KBM-7 (cell line): ENCODE measurements at regions not wholly inside any gene's neighbourhood (a gene's known extent, or its start where the extent isn't known, plus 50 kb on each side); places are given as distances from the start of the nearest gene placed in this dataset.

ENCODE experiments used
- DNase-seq: peaks from one replicate; pipeline ENCODE4 v3.0.0-alpha.2; 2015
- in situ Hi-C: fragments of 300-500 bp; cut with MboI; formaldehyde crosslinking; loops from 2 replicates; pipeline ENCODE4 v1.14.3; 2020; ENCODE audit warnings: low sequenced_read_pairs, low pct_unique_long_range_greater_than_20kb, mixed read lengths

- in situ Hi-C loops: no loop called here
- no peak for DNase-seq
Measured at GRCh38 chr6:138600726-138601125, 101.4 kb upstream of the NHSL1 start.

DNA sequence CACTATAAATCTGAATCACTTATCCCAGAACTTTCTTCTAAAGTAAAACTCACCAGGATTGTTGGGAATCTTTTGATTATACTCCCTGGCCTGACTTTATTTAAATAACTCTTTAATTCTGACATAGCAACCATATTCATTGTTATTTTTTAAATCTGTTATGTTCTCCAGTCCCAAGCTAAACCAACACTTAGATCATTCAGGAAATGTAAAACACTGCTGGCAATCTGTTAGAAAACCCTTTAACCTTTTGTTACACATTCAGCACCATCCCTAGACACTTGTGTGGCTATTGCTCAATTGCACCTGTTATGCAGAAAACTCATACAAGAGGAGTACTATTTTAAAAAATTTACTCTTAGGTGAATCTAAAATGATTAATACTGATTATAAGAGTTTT is 101.8 kb upstream of the NHSL1 start:
- DNase-seq: no peak
- in situ Hi-C loops: no loop called here

- no peak for DNase-seq
- in situ Hi-C loops: no loop called here
Measured at GRCh38 chr6:138605958-138606357, 106.7 kb upstream of the NHSL1 start.

GRCh38 chr6:138607478-138608433 is 108.5 kb upstream of the NHSL1 start:
- in situ Hi-C loops: no loop called here
- DNase-seq: no peak

- in situ Hi-C loops: no loop called here
Measured at GRCh38 chr6:138608896-138609295, 109.6 kb upstream of the NHSL1 start.

GRCh38 chr6:138609801-138610430 is 110.6 kb upstream of the NHSL1 start:
- in situ Hi-C loops: no loop called here

More at GRCh38 chr6:138608896-138609295, 109.6 kb upstream of the NHSL1 start:
- no peak for DNase-seq

DNA sequence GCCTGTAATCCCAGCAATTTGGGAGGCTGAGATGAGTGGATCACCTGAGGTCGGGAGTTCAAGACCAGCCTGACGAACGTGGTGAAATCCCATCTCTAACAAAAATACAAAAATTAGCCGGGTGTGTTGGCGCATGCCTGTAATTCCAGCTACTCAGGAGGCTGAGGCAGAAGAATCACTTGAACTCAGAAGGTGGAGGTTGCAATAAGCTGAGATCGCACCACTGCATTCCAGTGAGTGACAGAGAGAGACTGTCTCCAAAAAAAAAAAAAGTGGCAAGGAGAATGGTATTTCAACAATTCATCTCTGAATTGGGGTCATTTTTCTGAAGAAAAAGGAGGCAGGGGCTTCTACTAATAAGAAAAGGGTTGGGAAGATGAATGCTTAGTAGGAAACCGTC is 111.5 kb upstream of the NHSL1 start:
- in situ Hi-C loops: no loop called here
- no peak for DNase-seq

More at GRCh38 chr6:138609801-138610430, 110.6 kb upstream of the NHSL1 start:
- no peak for DNase-seq

DNA sequence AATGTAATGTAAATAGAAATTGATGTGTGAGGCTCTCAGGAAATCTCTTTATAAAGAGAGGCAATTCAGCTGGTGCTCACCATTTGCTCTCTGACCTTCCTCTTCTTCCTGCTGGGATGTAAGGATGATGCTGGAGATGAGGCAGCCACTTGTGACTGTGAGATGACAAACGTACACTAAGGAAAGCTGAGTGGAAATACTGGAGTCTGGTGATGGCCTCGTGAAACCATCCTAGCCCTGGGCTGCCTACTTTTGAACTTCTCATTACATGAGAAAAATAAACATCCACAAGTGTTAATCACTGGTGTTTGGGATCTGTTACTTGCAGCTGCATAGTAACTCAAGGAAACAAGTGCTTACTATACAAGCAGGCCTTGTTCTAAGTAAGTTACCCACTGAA is 114.9 kb upstream of the NHSL1 start:
- DNase-seq: no peak
- in situ Hi-C loops: no loop called here

GRCh38 chr6:138618168-138618567 is 118.9 kb upstream of the NHSL1 start:
- in situ Hi-C loops: no loop called here
- DNase-seq: no peak

- in situ Hi-C loops: no loop called here
- no peak for DNase-seq
Measured at GRCh38 chr6:138620630-138621029, 121.3 kb upstream of the NHSL1 start.

DNA sequence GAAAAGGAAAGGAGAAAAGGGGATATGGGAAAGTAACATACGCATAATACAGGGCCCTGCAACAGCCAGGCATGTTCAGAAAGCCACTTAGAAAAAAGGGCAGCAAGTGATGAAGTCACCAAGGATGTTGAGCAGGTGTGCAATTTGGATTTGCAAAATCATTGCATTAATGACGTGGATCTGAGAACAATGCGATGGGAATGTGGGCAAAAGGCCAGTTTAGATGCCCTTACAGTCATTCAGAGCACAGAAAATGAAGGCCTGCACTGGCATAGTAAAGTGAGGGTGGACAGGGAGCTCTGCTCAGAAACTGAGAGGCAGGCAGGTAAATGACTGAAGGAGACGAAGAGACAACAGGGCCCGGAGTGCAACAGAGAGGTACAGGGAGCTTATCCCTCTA is 123.7 kb upstream of the NHSL1 start:
- no peak for DNase-seq
- in situ Hi-C loops: no loop called here

- in situ Hi-C loops: no loop called here
- no peak for DNase-seq
Measured at GRCh38 chr6:138631566-138631965, 132.3 kb upstream of the NHSL1 start.

GRCh38 chr6:138637822-138638221 is 135.7 kb upstream of the CCDC28A start:
- DNase-seq: no peak
- in situ Hi-C loops: no loop called here

DNA sequence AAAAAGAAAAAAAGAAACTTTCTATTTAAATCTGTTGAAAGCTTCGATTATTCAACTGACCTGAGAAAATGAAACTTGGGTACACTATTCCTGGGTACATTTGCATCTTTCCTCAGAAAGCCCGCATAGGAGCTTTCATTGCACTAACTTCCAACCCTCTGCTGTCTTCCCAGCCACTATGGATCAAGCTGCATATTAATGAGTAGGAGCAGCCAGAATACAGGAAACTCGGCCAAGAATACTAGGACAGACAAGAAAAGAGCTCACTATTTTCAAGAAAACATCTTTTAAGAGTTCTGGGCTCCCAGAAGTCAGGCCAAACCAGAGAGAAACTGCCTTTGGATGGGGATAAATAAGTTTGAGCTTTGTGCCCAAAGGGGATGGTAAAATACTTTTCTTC is 135.0 kb upstream of the CCDC28A start:
- DNase-seq: no peak
- in situ Hi-C loops: no loop called here

- no peak for DNase-seq
- in situ Hi-C loops: no loop called here
Measured at GRCh38 chr6:138640028-138640427, 133.5 kb upstream of the CCDC28A start.

GRCh38 chr6:138643210-138643609 is 130.4 kb upstream of the CCDC28A start:
- no peak for DNase-seq
- in situ Hi-C loops: no loop called here

GRCh38 chr6:138645976-138646640 is 127.5 kb upstream of the CCDC28A start:
- in situ Hi-C loops: no loop called here
- no peak for DNase-seq

- in situ Hi-C loops: no loop called here
- DNase-seq: no peak
Measured at GRCh38 chr6:138647006-138647405, 126.6 kb upstream of the CCDC28A start.

GRCh38 chr6:138648127-138648526 is 125.4 kb upstream of the CCDC28A start:
- in situ Hi-C loops: no loop called here
- DNase-seq: no peak

- DNase-seq: no peak
- in situ Hi-C loops: no loop called here
Measured at GRCh38 chr6:138651491-138651890, 122.1 kb upstream of the CCDC28A start.
